Keratinocyte (primary cell): ENCODE measurements at regions not wholly inside any gene's neighbourhood (a gene's known extent, or its start where the extent isn't known, plus 50 kb on each side); places are given as distances from the start of the nearest gene placed in this dataset.

Experiments
- EZH2 ChIP-seq: IDR thresholded peaks from one replicate; pipeline ENCODE4 v1.6.1; 2012; ENCODE audit warnings: inconsistent platforms, mild to moderate bottlenecking, low read length, moderate library complexity
- TF ChIP-seq, protein P1 (sequence below), 3 experiments: IDR thresholded peaks in 1 of 3; conservative IDR thresholded peaks in 1 of 3; optimal IDR thresholded peaks in 1 of 3; 2 replicates in 2 of 3; 3 replicates in 1 of 3; pipeline versions ENCODE3 to v1.5.1; 2011; ENCODE audit warnings: low read length in 3 of 3, mild to moderate bottlenecking in 3 of 3, moderate library complexity in 2 of 3, control low read depth in 1 of 3, inconsistent platforms in 1 of 3; ENCODE audit not compliant: insufficient read depth in 2 of 3; ENCODE audit errors: extremely low read depth in 1 of 3

DNA sequence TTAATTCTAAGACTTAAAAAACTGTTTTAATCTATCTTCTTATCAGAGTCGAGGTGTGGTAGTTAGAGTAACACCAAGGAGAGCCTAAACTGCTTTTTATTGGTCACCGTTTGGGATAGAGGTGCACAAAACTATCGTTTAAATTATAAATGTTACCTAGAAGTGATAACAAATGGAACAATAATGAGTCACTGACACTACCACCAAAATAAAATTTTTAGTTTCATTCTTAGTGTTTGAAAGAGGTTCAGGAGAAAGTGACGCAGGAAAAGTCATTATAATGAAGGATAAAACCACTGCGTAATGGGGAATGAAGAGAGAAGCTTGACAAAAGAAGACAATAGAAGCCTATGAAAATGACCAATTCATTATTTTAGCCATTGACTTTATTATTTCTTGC, 158.2 kb downstream of the COX18 start:
- no peak for TF ChIP-seq EZH2
- TF ChIP-seq, protein P1, sequence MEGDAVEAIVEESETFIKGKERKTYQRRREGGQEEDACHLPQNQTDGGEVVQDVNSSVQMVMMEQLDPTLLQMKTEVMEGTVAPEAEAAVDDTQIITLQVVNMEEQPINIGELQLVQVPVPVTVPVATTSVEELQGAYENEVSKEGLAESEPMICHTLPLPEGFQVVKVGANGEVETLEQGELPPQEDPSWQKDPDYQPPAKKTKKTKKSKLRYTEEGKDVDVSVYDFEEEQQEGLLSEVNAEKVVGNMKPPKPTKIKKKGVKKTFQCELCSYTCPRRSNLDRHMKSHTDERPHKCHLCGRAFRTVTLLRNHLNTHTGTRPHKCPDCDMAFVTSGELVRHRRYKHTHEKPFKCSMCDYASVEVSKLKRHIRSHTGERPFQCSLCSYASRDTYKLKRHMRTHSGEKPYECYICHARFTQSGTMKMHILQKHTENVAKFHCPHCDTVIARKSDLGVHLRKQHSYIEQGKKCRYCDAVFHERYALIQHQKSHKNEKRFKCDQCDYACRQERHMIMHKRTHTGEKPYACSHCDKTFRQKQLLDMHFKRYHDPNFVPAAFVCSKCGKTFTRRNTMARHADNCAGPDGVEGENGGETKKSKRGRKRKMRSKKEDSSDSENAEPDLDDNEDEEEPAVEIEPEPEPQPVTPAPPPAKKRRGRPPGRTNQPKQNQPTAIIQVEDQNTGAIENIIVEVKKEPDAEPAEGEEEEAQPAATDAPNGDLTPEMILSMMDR (optimal IDR thresholded peaks at IDR 0.05 in 1 of 3, IDR thresholded peaks at IDR 0.05 in 1 of 3, conservative IDR thresholded peaks at IDR 0.05 in 1 of 3; ENCODE audit: extremely low read depth in 1 of 3, insufficient read depth in 2 of 3, low read length in 3 of 3), result no peak
